IMR-90 (cell line): ENCODE measurements at regions not wholly inside any gene's neighbourhood (a gene's known extent, or its start where the extent isn't known, plus 50 kb on each side); places are given as distances from the start of the nearest gene placed in this dataset.

Experiments used
- CEBPB ChIP-seq: IDR thresholded peaks from 2 replicates; pipeline ENCODE4 v1.6.1; 2012; ENCODE audit warnings: low read depth, low read length, improper control_type of control experiment
- CHD1 ChIP-seq: IDR thresholded peaks from 2 replicates; pipeline ENCODE4 v1.6.1; 2012; ENCODE audit warnings: low read depth, low read length, improper control_type of control experiment
- POLR2A ChIP-seq: IDR thresholded peaks from 2 replicates; pipeline ENCODE4 v1.6.1; 2012; ENCODE audit warnings: mild to moderate bottlenecking, low read depth, low read length
- RAD21 ChIP-seq: IDR thresholded peaks from 2 replicates; pipeline ENCODE4 v1.6.1; 2012; ENCODE audit warnings: low read length, improper control_type of control experiment
- TF ChIP-seq, protein P1 (sequence below): conservative IDR thresholded peaks from 2 replicates; pipeline ENCODE4 v1.5.1; 2012; ENCODE audit warnings: mild to moderate bottlenecking, low read depth, low read length, improper control_type of control experiment

GRCh38 chr1:38736399-38736798 is 123.2 kb downstream of the RRAGC start:
- TF ChIP-seq, protein P1, sequence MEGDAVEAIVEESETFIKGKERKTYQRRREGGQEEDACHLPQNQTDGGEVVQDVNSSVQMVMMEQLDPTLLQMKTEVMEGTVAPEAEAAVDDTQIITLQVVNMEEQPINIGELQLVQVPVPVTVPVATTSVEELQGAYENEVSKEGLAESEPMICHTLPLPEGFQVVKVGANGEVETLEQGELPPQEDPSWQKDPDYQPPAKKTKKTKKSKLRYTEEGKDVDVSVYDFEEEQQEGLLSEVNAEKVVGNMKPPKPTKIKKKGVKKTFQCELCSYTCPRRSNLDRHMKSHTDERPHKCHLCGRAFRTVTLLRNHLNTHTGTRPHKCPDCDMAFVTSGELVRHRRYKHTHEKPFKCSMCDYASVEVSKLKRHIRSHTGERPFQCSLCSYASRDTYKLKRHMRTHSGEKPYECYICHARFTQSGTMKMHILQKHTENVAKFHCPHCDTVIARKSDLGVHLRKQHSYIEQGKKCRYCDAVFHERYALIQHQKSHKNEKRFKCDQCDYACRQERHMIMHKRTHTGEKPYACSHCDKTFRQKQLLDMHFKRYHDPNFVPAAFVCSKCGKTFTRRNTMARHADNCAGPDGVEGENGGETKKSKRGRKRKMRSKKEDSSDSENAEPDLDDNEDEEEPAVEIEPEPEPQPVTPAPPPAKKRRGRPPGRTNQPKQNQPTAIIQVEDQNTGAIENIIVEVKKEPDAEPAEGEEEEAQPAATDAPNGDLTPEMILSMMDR: no peak
- TF ChIP-seq CEBPB (no peak), RAD21 (no peak), POLR2A (no peak), CHD1 (no peak)
